Trophoblast cell (in vitro differentiated cells and primary cell): ENCODE measurements at regions not wholly inside any gene's neighbourhood (a gene's known extent, or its start where the extent isn't known, plus 50 kb on each side); places are given as distances from the start of the nearest gene placed in this dataset.

Experiments used
- DNase-seq, 2 donors: peaks; one replicate each; pipeline ENCODE4 v3.0.0-alpha.2; 2016
- H2AFZ ChIP-seq: 2 replicates; pipeline ENCODE4 v1.6.1; 2013; ENCODE audit warnings: low read length, moderate library complexity, mild to moderate bottlenecking; ENCODE audit not compliant: insufficient read depth, poor library complexity
- H2AK5ac ChIP-seq: 2 replicates; pipeline ENCODE4 v1.6.1; 2013; ENCODE audit warnings: mild to moderate bottlenecking, low read length
- H2BK120ac ChIP-seq: 2 replicates; pipeline ENCODE4 v1.6.1; 2013; ENCODE audit warnings: low read length, mild to moderate bottlenecking, moderate library complexity; ENCODE audit not compliant: insufficient read depth, poor library complexity
- H2BK12ac ChIP-seq: 2 replicates; pipeline ENCODE4 v1.6.1; 2013; ENCODE audit warnings: mild to moderate bottlenecking, low read length, moderate library complexity
- H2BK5ac ChIP-seq: 2 replicates; pipeline ENCODE4 v1.6.1; 2013; ENCODE audit warnings: low read length, low read depth, moderate library complexity, mild to moderate bottlenecking; ENCODE audit not compliant: poor library complexity
- H3K14ac ChIP-seq: 2 replicates; pipeline ENCODE4 v1.6.1; 2013; ENCODE audit warnings: mild to moderate bottlenecking, low read length
- H3K18ac ChIP-seq: 2 replicates; pipeline ENCODE4 v1.6.1; 2013; ENCODE audit warnings: mild to moderate bottlenecking, low read length
- H3K23ac ChIP-seq: 2 replicates; pipeline ENCODE4 v1.6.1; 2013; ENCODE audit warnings: low read length
- H3K27ac ChIP-seq: 2 replicates; pipeline ENCODE4 v1.5.1; 2013; ENCODE audit warnings: low read depth, mild to moderate bottlenecking, inconsistent platforms, low read length, moderate library complexity
- H3K27me3 ChIP-seq: 2 replicates; pipeline ENCODE4 v1.6.1; 2013; ENCODE audit warnings: inconsistent platforms, mild to moderate bottlenecking, low read length, moderate library complexity; ENCODE audit not compliant: insufficient read depth
- H3K36me3 ChIP-seq, 2 experiments: 1 replicate in 1 of 2; 2 replicates in 1 of 2; pipeline ENCODE4 v1.6.1; 2013; ENCODE audit warnings: low read length in 2 of 2, mild to moderate bottlenecking in 2 of 2, moderate library complexity in 1 of 2; ENCODE audit not compliant: insufficient read depth in 2 of 2, control insufficient read depth in 1 of 2
- H3K4ac ChIP-seq: 2 replicates; pipeline ENCODE4 v1.6.1; 2013; ENCODE audit warnings: low read depth, mild to moderate bottlenecking, low read length, moderate library complexity
- H3K4me1 ChIP-seq, 2 experiments: 1 replicate in 1 of 2; 2 replicates in 1 of 2; pipeline ENCODE4 v1.6.1; 2013; ENCODE audit warnings: low read length in 2 of 2, mild to moderate bottlenecking in 2 of 2, moderate library complexity in 1 of 2; ENCODE audit not compliant: insufficient read depth in 2 of 2, control insufficient read depth in 1 of 2
- H3K4me2 ChIP-seq: 2 replicates; pipeline ENCODE4 v1.6.1; 2013; ENCODE audit warnings: inconsistent platforms, mild to moderate bottlenecking, low read length, moderate library complexity
- H3K4me3 ChIP-seq: 2 replicates; pipeline ENCODE4 v1.5.1; 2013; ENCODE audit warnings: mild to moderate bottlenecking, low read depth, low read length, inconsistent platforms
- H3K79me1 ChIP-seq: one replicate; pipeline ENCODE4 v1.6.1; 2013; ENCODE audit warnings: low read length
- H3K79me2 ChIP-seq: 2 replicates; pipeline ENCODE4 v1.6.1; 2013; ENCODE audit warnings: low read length, mild to moderate bottlenecking; ENCODE audit not compliant: control insufficient read depth, insufficient read depth, poor library complexity
- H3K9ac ChIP-seq: 2 replicates; pipeline ENCODE4 v1.6.1; 2013; ENCODE audit warnings: mild to moderate bottlenecking, low read length
- H3K9me3 ChIP-seq: 2 replicates; pipeline ENCODE4 v1.6.1; 2013; ENCODE audit warnings: low read depth, mild to moderate bottlenecking, control low read depth, inconsistent platforms, low read length; ENCODE audit not compliant: insufficient read depth
- H4K12ac ChIP-seq: 2 replicates; pipeline ENCODE4 v1.6.1; 2013; ENCODE audit warnings: low read depth, mild to moderate bottlenecking, low read length, moderate library complexity
- H4K8ac ChIP-seq: 2 replicates; pipeline ENCODE4 v1.6.1; 2013; ENCODE audit warnings: low read depth, mild to moderate bottlenecking, low read length, moderate library complexity
- H4K91ac ChIP-seq: one replicate; pipeline ENCODE4 v1.6.1; 2013; ENCODE audit warnings: low read depth, mild to moderate bottlenecking, low read length, moderate library complexity
- WGBS: extraction: QIAGEN DNeasy Blood & Tissue Kit; methylation state at CpG from one replicate; pipeline ENCODE4 v1.1.7; 2013; ENCODE audit warnings: missing lambda C conversion rate; ENCODE audit not compliant: insufficient read length, insufficient coverage; ENCODE audit errors: extremely low coverage; 5-methylcytosine and 5-hydroxymethylcytosine counted together

DNA sequence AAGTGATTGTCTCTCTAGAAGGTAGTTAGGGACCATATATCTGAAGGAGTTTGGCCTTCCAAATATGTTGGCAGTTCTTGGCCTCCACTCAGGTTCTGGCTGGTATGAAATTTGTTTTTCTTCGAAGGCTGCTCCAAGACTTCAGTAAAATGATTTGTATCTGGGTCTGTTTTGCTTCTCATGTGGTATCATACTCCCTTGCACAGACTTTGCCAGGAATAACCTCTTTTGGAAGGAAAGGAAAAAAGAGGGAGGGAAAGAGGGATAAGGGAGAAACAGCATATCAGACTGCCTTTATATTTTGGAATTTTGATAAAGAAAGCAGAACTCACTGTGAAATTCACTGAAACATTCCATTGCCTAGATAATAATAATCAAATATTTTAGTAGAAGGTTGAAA is 242.1 kb upstream of the HHIP start:
- Histone ChIP-seq H3K4me3 (no peak overlapping the region), H2AFZ (no peak overlapping the region), H3K79me1 (no peaks in the 10 kb centered on the region), H3K4ac (no peak overlapping the region), H3K23ac (no peak overlapping the region), H2AK5ac (no peak overlapping the region), H3K79me2 (no peaks in the 10 kb centered on the region), H4K8ac (no peak overlapping the region), H3K4me2 (no peak overlapping the region), H4K91ac (no peak overlapping the region), H3K9ac (no peak overlapping the region), H3K18ac (no peak overlapping the region), H3K27me3 (no peaks in the 10 kb centered on the region), H3K4me1 (no peaks in the 10 kb centered on the region), H2BK12ac (no peak overlapping the region), H3K9me3 (no peaks in the 10 kb centered on the region), H3K36me3 (no peaks in the 10 kb centered on the region), H3K27ac (no peak overlapping the region), H2BK5ac (no peak overlapping the region), H4K12ac (no peak overlapping the region), H3K14ac (no peak overlapping the region), H2BK120ac (no peak overlapping the region)
- no CpG with 5 or more reads among the region's 1 CpG for WGBS
- DNase-seq: no peak

DNA sequence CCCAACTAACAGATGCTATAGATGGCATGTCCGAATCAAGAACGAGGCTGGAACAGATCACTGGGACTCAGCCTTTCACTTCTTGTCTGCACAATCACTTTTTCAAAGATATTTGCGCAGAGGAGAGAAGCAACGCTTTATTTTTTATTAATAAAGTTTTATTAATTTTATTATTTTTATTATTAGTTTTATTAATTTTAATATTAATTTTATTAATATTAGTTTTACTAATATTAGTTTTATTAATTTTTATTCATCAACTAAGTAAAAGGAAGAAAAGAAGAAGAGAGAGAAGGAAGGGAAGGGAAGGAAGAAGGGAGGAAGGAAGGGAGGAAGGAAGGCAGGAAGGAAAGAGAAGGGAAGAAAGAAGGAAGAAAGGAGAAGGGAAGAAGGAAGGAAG is 236.4 kb upstream of the HHIP start:
- Histone ChIP-seq H3K4me1 (no peaks in the 10 kb centered on the region), H3K23ac (no peak overlapping the region), H3K79me1 (no peaks in the 10 kb centered on the region), H4K91ac (no peak overlapping the region), H3K4ac (no peak overlapping the region), H3K18ac (no peak overlapping the region), H3K4me2 (no peak overlapping the region), H3K36me3 (no peaks in the 10 kb centered on the region), H4K8ac (no peak overlapping the region), H2BK5ac (no peak overlapping the region), H3K9ac (no peak overlapping the region), H3K14ac (no peak overlapping the region), H2AFZ (no peak overlapping the region), H3K27ac (no peak overlapping the region), H3K79me2 (no peaks in the 10 kb centered on the region), H3K4me3 (no peak overlapping the region), H4K12ac (no peak overlapping the region), H3K27me3 (no peaks in the 10 kb centered on the region), H2AK5ac (no peak overlapping the region), H3K9me3 (no peaks in the 10 kb centered on the region), H2BK12ac (no peak overlapping the region), H2BK120ac (no peak overlapping the region)
- DNase-seq: no peak
- no CpG with 5 or more reads among the region's 4 CpGs for WGBS

DNA sequence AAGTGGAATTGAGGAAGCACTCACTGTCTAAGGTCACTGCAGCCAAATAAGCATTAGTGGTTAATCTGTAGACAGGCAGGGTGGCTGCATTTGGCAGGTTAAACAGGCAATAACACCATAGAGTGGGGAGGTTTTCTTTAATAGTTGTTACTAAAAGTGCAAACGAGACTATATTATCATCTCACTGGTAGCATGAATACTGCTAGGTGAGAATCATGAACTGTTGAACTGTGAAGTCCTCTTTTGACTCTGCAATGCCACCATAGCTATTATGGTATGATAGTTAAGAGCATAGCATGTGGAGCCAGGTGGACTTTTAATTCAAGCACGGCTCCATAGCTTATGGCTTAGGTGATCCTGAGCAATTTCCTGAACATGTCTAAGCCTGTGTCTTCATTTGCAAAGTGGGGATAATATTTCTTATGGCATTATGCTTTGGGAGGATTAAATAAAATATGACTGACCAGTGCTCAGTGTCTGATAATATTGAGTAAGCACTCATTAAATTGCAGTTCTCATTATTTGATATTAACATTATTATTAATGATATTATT is 235.6 kb upstream of the HHIP start:
- no peaks in the 10 kb centered on the region for H3K79me2 ChIP-seq
- H2AFZ ChIP-seq: no peak overlapping the region
- H3K9me3 ChIP-seq: no peaks in the 10 kb centered on the region
- no peak overlapping the region for H2BK5ac ChIP-seq
- H3K79me1 ChIP-seq: no peaks in the 10 kb centered on the region
- no peak overlapping the region for H4K91ac ChIP-seq
- H3K4ac ChIP-seq: no peak overlapping the region
- no peak overlapping the region for H2AK5ac ChIP-seq
- no peak overlapping the region for H2BK120ac ChIP-seq
- no peak overlapping the region for H3K9ac ChIP-seq
- H3K4me1 ChIP-seq: no peaks in the 10 kb centered on the region
- no CpG with 5 or more reads among the region's 2 CpGs for WGBS
- no peak overlapping the region for H3K4me3 ChIP-seq
- no peak for DNase-seq
- H3K4me2 ChIP-seq: no peak overlapping the region
- no peak overlapping the region for H2BK12ac ChIP-seq
- no peak overlapping the region for H4K12ac ChIP-seq
- no peaks in the 10 kb centered on the region for H3K27me3 ChIP-seq
- H3K36me3 ChIP-seq: no peaks in the 10 kb centered on the region
- H3K23ac ChIP-seq: no peak overlapping the region
- no peak overlapping the region for H3K18ac ChIP-seq
- no peak overlapping the region for H3K27ac ChIP-seq
- H4K8ac ChIP-seq: no peak overlapping the region
- no peak overlapping the region for H3K14ac ChIP-seq

DNA sequence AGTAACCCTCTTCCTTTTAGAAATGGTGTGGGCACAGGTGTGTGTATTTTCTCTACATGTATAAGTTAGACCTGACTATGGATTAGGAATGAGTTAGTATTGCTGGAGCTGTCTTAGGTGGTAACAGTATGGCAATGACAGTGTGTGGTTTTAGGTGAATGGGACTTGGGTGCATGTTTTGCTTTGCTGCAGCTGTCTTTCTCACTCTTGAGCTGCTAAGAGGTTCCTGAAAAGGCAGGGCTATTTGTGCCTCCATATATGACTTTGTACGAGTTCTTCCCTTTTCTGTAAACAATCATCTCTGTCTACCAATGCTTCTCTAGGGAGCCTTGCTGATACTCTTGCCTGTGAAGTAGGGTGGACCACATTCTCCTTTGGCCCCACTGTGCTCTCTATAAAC is 234.8 kb upstream of the HHIP start:
- Histone ChIP-seq H3K18ac (no peak overlapping the region), H3K79me2 (no peaks in the 10 kb centered on the region), H3K23ac (no peak overlapping the region), H2AFZ (no peak overlapping the region), H3K14ac (no peak overlapping the region), H3K27me3 (no peaks in the 10 kb centered on the region), H4K91ac (no peak overlapping the region), H3K27ac (no peak overlapping the region), H3K9ac (no peak overlapping the region), H3K79me1 (no peaks in the 10 kb centered on the region), H3K4me3 (no peak overlapping the region), H2BK5ac (no peak overlapping the region), H2BK120ac (no peak overlapping the region), H3K36me3 (no peaks in the 10 kb centered on the region), H2AK5ac (no peak overlapping the region), H4K8ac (no peak overlapping the region), H3K4ac (no peak overlapping the region), H3K9me3 (no peaks in the 10 kb centered on the region), H3K4me1 (no peaks in the 10 kb centered on the region), H2BK12ac (no peak overlapping the region), H3K4me2 (no peak overlapping the region), H4K12ac (no peak overlapping the region)
- no peak for DNase-seq
- WGBS: no CpG with 5 or more reads among the region's 1 CpG
